ENCODE measurements at regions not wholly inside any gene's neighbourhood (a gene's known extent, or its start where the extent isn't known, plus 50 kb on each side); places are given as distances from the start of the nearest gene placed in this dataset.

DNA sequence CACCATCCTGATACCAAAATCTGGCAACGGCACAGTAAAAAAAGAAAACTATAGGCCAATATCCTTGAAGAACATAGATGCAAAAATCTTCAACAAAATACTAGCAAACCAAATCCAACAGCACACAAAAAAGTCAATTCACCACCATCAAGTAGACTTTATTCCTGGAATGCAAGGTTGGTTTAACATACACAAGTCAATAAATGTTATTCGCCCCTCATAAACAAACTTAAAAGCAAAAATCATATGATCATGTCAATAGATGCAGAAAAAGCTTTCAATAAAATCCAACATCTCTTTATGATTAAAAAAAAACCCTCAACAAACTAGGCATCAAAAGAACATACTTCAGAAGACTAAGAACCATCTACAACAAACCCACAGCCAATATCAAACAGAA is 252.9 kb downstream of the UACA start:
- POLR2A ChIA-PET: no interaction called here
- Histone ChIP-seq H3K4me3 (replicated peaks in 1 of 2; ENCODE audit: low read depth in 1 of 2, low read length in 2 of 2) (no peak overlapping the region), H4K20me1 (ENCODE audit: insufficient read depth) (no peaks in the 10 kb centered on the region), H3K4me2 (ENCODE audit: low read length) (no peak overlapping the region), H3K27me3 (ENCODE audit: insufficient read depth, low read length) (peaks cover 5% of the 10 kb centered on the region; the same call in 1 of the 2 replicates), H3K9me2 (ENCODE audit: insufficient read depth) (no peaks in the 10 kb centered on the region), H3K9me3 (ENCODE audit: control insufficient read depth in 1 of 2, insufficient read depth in 1 of 2, low read depth in 1 of 2, low read length in 2 of 2) (peaks cover 0 to 11% of the 10 kb centered on the region in 2 experiments; a peak in 1 of 4 replicates), H3K79me2 (ENCODE audit: insufficient read depth, low read length) (no peaks in the 10 kb centered on the region), H3K27ac (ENCODE audit: low read depth, low read length) (no peak overlapping the region), H2AFZ (ENCODE audit: low read depth, low read length, poor library complexity, severe bottlenecking) (no peak overlapping the region), H3K36me3 (ENCODE audit: control insufficient read depth in 1 of 2, insufficient read depth in 2 of 2, low read length in 2 of 2) (no peaks in the 10 kb centered on the region), H3K9ac (ENCODE audit: low read length) (no peak overlapping the region), H3K4me1 (ENCODE audit: control insufficient read depth in 1 of 2, insufficient read depth in 2 of 2, low read length in 2 of 2) (peaks cover 33 to 46% of the 10 kb centered on the region in 2 experiments)
- DNase-seq (ENCODE audit: low read depth, low spot score) (no peak), ATAC-seq (no peak)
- intact Hi-C loops (cut with micrococcal nuclease): no loop called here
- CTCF ChIA-PET: no interaction called here
- TF ChIP-seq FOSL1 (IDR thresholded peaks at IDR 0.05; ENCODE audit: low read depth): no peak
- no peak for TF ChIP-seq ELF1 (IDR thresholded peaks at IDR 0.05; ENCODE audit: borderline replicate concordance, low read depth)
- TF ChIP-seq, protein P1, sequence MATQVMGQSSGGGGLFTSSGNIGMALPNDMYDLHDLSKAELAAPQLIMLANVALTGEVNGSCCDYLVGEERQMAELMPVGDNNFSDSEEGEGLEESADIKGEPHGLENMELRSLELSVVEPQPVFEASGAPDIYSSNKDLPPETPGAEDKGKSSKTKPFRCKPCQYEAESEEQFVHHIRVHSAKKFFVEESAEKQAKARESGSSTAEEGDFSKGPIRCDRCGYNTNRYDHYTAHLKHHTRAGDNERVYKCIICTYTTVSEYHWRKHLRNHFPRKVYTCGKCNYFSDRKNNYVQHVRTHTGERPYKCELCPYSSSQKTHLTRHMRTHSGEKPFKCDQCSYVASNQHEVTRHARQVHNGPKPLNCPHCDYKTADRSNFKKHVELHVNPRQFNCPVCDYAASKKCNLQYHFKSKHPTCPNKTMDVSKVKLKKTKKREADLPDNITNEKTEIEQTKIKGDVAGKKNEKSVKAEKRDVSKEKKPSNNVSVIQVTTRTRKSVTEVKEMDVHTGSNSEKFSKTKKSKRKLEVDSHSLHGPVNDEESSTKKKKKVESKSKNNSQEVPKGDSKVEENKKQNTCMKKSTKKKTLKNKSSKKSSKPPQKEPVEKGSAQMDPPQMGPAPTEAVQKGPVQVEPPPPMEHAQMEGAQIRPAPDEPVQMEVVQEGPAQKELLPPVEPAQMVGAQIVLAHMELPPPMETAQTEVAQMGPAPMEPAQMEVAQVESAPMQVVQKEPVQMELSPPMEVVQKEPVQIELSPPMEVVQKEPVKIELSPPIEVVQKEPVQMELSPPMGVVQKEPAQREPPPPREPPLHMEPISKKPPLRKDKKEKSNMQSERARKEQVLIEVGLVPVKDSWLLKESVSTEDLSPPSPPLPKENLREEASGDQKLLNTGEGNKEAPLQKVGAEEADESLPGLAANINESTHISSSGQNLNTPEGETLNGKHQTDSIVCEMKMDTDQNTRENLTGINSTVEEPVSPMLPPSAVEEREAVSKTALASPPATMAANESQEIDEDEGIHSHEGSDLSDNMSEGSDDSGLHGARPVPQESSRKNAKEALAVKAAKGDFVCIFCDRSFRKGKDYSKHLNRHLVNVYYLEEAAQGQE (IDR thresholded peaks at IDR 0.05; ENCODE audit: low read depth): no peak
- no peak for TF ChIP-seq YY1 (IDR thresholded peaks at IDR 0.05; ENCODE audit: extremely low read depth, insufficient replicate concordance, low read depth, low read length)
- TF ChIP-seq CBX3 (IDR thresholded peaks at IDR 0.05; ENCODE audit: low read depth): no peak
- TF ChIP-seq SIN3A (IDR thresholded peaks at IDR 0.05; ENCODE audit: low read depth): no peak
- no peak for TF ChIP-seq JUND (IDR thresholded peaks at IDR 0.05)
- TF ChIP-seq RAD21 (IDR thresholded peaks at IDR 0.05; ENCODE audit: low read depth): no peak
- TF ChIP-seq SP1 (IDR thresholded peaks at IDR 0.05; ENCODE audit: low read depth): no peak
- TF ChIP-seq EGR1 (IDR thresholded peaks at IDR 0.05; ENCODE audit: low read depth): no peak
- TF ChIP-seq, protein P2, sequence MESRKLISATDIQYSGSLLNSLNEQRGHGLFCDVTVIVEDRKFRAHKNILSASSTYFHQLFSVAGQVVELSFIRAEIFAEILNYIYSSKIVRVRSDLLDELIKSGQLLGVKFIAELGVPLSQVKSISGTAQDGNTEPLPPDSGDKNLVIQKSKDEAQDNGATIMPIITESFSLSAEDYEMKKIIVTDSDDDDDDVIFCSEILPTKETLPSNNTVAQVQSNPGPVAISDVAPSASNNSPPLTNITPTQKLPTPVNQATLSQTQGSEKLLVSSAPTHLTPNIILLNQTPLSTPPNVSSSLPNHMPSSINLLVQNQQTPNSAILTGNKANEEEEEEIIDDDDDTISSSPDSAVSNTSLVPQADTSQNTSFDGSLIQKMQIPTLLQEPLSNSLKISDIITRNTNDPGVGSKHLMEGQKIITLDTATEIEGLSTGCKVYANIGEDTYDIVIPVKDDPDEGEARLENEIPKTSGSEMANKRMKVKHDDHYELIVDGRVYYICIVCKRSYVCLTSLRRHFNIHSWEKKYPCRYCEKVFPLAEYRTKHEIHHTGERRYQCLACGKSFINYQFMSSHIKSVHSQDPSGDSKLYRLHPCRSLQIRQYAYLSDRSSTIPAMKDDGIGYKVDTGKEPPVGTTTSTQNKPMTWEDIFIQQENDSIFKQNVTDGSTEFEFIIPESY (IDR thresholded peaks at IDR 0.05; ENCODE audit: extremely low read depth, insufficient replicate concordance, low read length): no peak
- TF ChIP-seq, protein P3, sequence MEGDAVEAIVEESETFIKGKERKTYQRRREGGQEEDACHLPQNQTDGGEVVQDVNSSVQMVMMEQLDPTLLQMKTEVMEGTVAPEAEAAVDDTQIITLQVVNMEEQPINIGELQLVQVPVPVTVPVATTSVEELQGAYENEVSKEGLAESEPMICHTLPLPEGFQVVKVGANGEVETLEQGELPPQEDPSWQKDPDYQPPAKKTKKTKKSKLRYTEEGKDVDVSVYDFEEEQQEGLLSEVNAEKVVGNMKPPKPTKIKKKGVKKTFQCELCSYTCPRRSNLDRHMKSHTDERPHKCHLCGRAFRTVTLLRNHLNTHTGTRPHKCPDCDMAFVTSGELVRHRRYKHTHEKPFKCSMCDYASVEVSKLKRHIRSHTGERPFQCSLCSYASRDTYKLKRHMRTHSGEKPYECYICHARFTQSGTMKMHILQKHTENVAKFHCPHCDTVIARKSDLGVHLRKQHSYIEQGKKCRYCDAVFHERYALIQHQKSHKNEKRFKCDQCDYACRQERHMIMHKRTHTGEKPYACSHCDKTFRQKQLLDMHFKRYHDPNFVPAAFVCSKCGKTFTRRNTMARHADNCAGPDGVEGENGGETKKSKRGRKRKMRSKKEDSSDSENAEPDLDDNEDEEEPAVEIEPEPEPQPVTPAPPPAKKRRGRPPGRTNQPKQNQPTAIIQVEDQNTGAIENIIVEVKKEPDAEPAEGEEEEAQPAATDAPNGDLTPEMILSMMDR (IDR thresholded peaks at IDR 0.05 in 2 of 3, conservative IDR thresholded peaks at IDR 0.05 in 1 of 3; ENCODE audit: borderline replicate concordance in 1 of 3, insufficient read depth in 1 of 3, low read depth in 2 of 3, low read length in 2 of 3): no peak
- no peak for TF ChIP-seq EZH2 (IDR thresholded peaks at IDR 0.05)
- TF ChIP-seq, protein P4, sequence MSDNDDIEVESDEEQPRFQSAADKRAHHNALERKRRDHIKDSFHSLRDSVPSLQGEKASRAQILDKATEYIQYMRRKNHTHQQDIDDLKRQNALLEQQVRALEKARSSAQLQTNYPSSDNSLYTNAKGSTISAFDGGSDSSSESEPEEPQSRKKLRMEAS (IDR thresholded peaks at IDR 0.05): no peak
- TF ChIP-seq, protein P5, sequence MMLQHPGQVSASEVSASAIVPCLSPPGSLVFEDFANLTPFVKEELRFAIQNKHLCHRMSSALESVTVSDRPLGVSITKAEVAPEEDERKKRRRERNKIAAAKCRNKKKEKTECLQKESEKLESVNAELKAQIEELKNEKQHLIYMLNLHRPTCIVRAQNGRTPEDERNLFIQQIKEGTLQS (IDR thresholded peaks at IDR 0.05): no peak
- TF ChIP-seq ZFX (IDR thresholded peaks at IDR 0.05): no peak
- TF ChIP-seq TCF7L2 (IDR thresholded peaks at IDR 0.05; ENCODE audit: borderline replicate concordance, extremely low read depth, insufficient read depth, insufficient read length): no peak
- no peak for TF ChIP-seq POLR2A (IDR thresholded peaks at IDR 0.05; ENCODE audit: borderline replicate concordance, extremely low read depth, insufficient read depth, insufficient read length)
- TF ChIP-seq EZH2phosphoT487 (IDR thresholded peaks at IDR 0.05; ENCODE audit: borderline replicate concordance): no peak
- no peak for TF ChIP-seq SRF (IDR thresholded peaks at IDR 0.05; ENCODE audit: low read depth)
- BruUV-seq (replicated peaks): no TSS peak
- RAD21 ChIA-PET (ENCODE audit: low non-redundant PET in 1 of 2, low total read pairs in 2 of 2, uncharacterized antibody in 2 of 2, unreplicated experiment in 2 of 2): no interaction called here
